Natural killer cell (primary cell): ENCODE measurements at regions not wholly inside any gene's neighbourhood (a gene's known extent, or its start where the extent isn't known, plus 50 kb on each side); places are given as distances from the start of the nearest gene placed in this dataset.

Source experiments
- ATAC-seq, 3 donors: fragments of 150-1000 bp in 2 of 3; fragments of 200-7000 bp in 1 of 3; cut with Tn5 transposase; 1 replicate in 1 of 3; 2 replicates in 2 of 3; pipeline ENCODE4 v1.10.0; 2021; ENCODE audit warnings: mild to moderate bottlenecking in 2 of 3, moderate library complexity in 2 of 3
- DNase-seq, 2 donors: peaks; one replicate each; pipeline versions ENCODE4 v3.0.0 to v3.0.0-alpha.2; 2013 to 2021; ENCODE audit warnings: mixed read lengths in 1 of 2
- H3K27ac ChIP-seq: one replicate; pipeline ENCODE4 v1.5.1; 2013; ENCODE audit warnings: mild to moderate bottlenecking, low read length
- H3K27me3 ChIP-seq: one replicate; pipeline ENCODE4 v1.6.1; 2013; ENCODE audit warnings: low read length; ENCODE audit not compliant: control insufficient read depth, insufficient read depth
- H3K36me3 ChIP-seq: one replicate; pipeline ENCODE4 v1.6.1; 2013; ENCODE audit warnings: low read length; ENCODE audit not compliant: control insufficient read depth, insufficient read depth
- H3K4me1 ChIP-seq: one replicate; pipeline ENCODE4 v1.6.1; 2013; ENCODE audit warnings: low read length; ENCODE audit not compliant: control insufficient read depth, insufficient read depth
- H3K4me3 ChIP-seq: one replicate; pipeline ENCODE4 v1.5.1; 2013; ENCODE audit warnings: low read length
- H3K9me3 ChIP-seq: one replicate; pipeline ENCODE4 v1.6.1; 2013; ENCODE audit warnings: low read length; ENCODE audit not compliant: control insufficient read depth, insufficient read depth
- H3K27ac Mint-ChIP-seq, 2 donors: one replicate each; pipeline ENCODE4 v1.8.0; 2022; ENCODE audit warnings: mild to moderate bottlenecking in 2 of 2, mixed read lengths in 2 of 2, moderate library complexity in 1 of 2
- H3K27me3 Mint-ChIP-seq, 2 donors: one replicate each; pipeline ENCODE4 v1.8.0; 2022; ENCODE audit warnings: low read depth in 2 of 2, mixed read lengths in 2 of 2
- H3K36me3 Mint-ChIP-seq: one replicate; pipeline ENCODE4 v1.8.0; 2022; ENCODE audit warnings: mixed read lengths
- H3K4me1 Mint-ChIP-seq, 2 donors: one replicate each; pipeline ENCODE4 v1.8.0; 2022; ENCODE audit warnings: mixed read lengths in 2 of 2
- H3K4me3 Mint-ChIP-seq: one replicate; pipeline ENCODE4 v1.8.0; 2022; ENCODE audit warnings: mild to moderate bottlenecking, moderate library complexity, mixed read lengths
- H3K9me3 Mint-ChIP-seq, 2 donors: one replicate each; pipeline ENCODE4 v1.8.0; 2022; ENCODE audit warnings: mixed read lengths in 2 of 2
- WGBS: methylation state at CpG from one replicate; pipeline ENCODE4 v1.1.7; 2013; ENCODE audit warnings: missing lambda C conversion rate; ENCODE audit not compliant: insufficient coverage; 5-methylcytosine and 5-hydroxymethylcytosine counted together
- intact Hi-C: fragments of 100-400 bp; cut with micrococcal nuclease; formaldehyde crosslinking; loops from one replicate; pipeline ENCODE4 v1.14.2; 2022
- TF ChIP-seq, protein P1 (sequence below): fragments of 200-600 bp; IDR thresholded peaks from one replicate; pipeline ENCODE4 v1.8.0; 2022; ENCODE audit warnings: antibody characterized with exemption

DNA sequence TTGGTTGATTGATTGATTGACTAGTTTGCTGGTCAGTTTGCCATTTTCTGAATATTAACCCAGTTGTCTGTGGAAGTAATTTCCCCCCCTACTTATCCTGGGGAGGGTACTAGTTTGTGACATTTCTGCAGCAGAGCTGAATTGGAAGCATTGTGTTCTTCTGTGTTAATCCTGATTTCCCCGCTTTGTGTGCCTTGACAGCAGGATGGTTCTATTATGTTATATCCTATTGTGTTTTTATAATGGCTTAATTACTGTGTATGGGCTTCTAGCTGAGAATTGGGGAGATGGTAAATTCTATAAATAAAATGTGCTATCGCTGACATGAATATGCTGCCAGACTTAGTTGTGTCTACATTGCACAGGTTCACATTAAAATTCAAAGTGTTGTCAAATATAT, 499.7 kb downstream of the COG6 start:
- Mint-ChIP-seq H3K4me3 (no peak overlapping the region), H3K36me3 (no peaks in the 10 kb centered on the region), H3K9me3 (no peaks in the 10 kb centered on the region), H3K27me3 (peaks cover 3 to 5% of the 10 kb centered on the region in 2 donors), H3K4me1 (no peaks in the 10 kb centered on the region), H3K27ac (no peak overlapping the region)
- DNase-seq (no peak), ATAC-seq (no peak)
- Histone ChIP-seq H3K9me3 (no peaks in the 10 kb centered on the region), H3K27me3 (no peaks in the 10 kb centered on the region), H3K27ac (no peak overlapping the region), H3K4me1 (no peaks in the 10 kb centered on the region), H3K4me3 (no peak overlapping the region), H3K36me3 (no peaks in the 10 kb centered on the region)
- 96% methylated on average over 2 of the region's 2 CpGs for WGBS
- TF ChIP-seq, protein P1, sequence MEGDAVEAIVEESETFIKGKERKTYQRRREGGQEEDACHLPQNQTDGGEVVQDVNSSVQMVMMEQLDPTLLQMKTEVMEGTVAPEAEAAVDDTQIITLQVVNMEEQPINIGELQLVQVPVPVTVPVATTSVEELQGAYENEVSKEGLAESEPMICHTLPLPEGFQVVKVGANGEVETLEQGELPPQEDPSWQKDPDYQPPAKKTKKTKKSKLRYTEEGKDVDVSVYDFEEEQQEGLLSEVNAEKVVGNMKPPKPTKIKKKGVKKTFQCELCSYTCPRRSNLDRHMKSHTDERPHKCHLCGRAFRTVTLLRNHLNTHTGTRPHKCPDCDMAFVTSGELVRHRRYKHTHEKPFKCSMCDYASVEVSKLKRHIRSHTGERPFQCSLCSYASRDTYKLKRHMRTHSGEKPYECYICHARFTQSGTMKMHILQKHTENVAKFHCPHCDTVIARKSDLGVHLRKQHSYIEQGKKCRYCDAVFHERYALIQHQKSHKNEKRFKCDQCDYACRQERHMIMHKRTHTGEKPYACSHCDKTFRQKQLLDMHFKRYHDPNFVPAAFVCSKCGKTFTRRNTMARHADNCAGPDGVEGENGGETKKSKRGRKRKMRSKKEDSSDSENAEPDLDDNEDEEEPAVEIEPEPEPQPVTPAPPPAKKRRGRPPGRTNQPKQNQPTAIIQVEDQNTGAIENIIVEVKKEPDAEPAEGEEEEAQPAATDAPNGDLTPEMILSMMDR, result no peak
- intact Hi-C loops, result no loop called here

- Mint-ChIP-seq H3K27me3 (peaks cover 3 to 5% of the 10 kb centered on the region in 2 donors), H3K4me1 (no peaks in the 10 kb centered on the region), H3K27ac (no peak overlapping the region), H3K4me3 (no peak overlapping the region), H3K36me3 (no peaks in the 10 kb centered on the region), H3K9me3 (no peaks in the 10 kb centered on the region)
- no peaks in the 10 kb centered on the region for H3K27me3 ChIP-seq
- no peak overlapping the region for H3K4me3 ChIP-seq
- WGBS, result 15% methylated on average over 1 of the region's 1 CpG
- DNase-seq (no peak), ATAC-seq (no peak)
- TF ChIP-seq, protein P1, result no peak
- no peaks in the 10 kb centered on the region for H3K36me3 ChIP-seq
- intact Hi-C loops, result no loop called here
- no peaks in the 10 kb centered on the region for H3K9me3 ChIP-seq
- H3K4me1 ChIP-seq, result no peaks in the 10 kb centered on the region
- H3K27ac ChIP-seq, result no peak overlapping the region
Observed at GRCh38 chr13:40158218-40158617, 502.8 kb downstream of the COG6 start.

- Histone ChIP-seq H3K36me3 (no peaks in the 10 kb centered on the region), H3K27ac (no peak overlapping the region), H3K9me3 (no peaks in the 10 kb centered on the region), H3K4me3 (no peak overlapping the region), H3K27me3 (no peaks in the 10 kb centered on the region), H3K4me1 (no peaks in the 10 kb centered on the region)
- DNase-seq, result no peak
- no peak overlapping the region for H3K4me3 Mint-ChIP-seq
- no peak overlapping the region for H3K27ac Mint-ChIP-seq
- H3K9me3 Mint-ChIP-seq, result no peaks in the 10 kb centered on the region
- H3K27me3 Mint-ChIP-seq, result peaks cover 3 to 5% of the 10 kb centered on the region in 2 donors
- TF ChIP-seq, protein P1, result no peak
- intact Hi-C loops, result no loop called here
- no peaks in the 10 kb centered on the region for H3K4me1 Mint-ChIP-seq
- H3K36me3 Mint-ChIP-seq, result no peaks in the 10 kb centered on the region
- WGBS, result 89% methylated on average over 3 of the region's 4 CpGs
- no peak for ATAC-seq
Observed at GRCh38 chr13:40158757-40159156, 503.3 kb downstream of the COG6 start.

DNA sequence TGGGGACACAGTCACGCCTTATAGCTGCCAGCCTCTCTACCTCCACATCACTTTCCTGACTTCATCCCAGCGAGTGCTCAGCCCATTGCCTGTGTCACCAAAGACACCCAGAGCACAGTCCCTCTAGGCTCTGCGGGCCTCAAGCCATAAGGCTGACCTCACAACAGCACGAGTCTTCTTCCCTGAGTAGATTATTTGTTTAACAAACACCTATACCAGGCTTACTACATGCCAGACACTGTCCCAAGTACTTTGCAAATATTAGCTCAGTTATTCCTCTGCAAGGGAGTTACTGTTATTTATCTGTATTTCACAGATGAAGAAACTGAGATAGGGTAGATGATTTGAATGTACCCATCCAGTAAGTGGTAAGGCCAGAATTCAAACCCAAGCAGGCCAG, 504.3 kb downstream of the COG6 start:
- no peak for ATAC-seq
- Mint-ChIP-seq H3K4me1 (no peaks in the 10 kb centered on the region), H3K9me3 (no peaks in the 10 kb centered on the region), H3K27ac (no peak overlapping the region), H3K36me3 (no peaks in the 10 kb centered on the region), H3K27me3 (peaks cover 3 to 5% of the 10 kb centered on the region in 2 donors), H3K4me3 (no peak overlapping the region)
- Histone ChIP-seq H3K27ac (no peak overlapping the region), H3K27me3 (no peaks in the 10 kb centered on the region), H3K9me3 (no peaks in the 10 kb centered on the region), H3K4me3 (no peak overlapping the region), H3K4me1 (no peaks in the 10 kb centered on the region), H3K36me3 (no peaks in the 10 kb centered on the region)
- intact Hi-C loops, result no loop called here
- TF ChIP-seq, protein P1, result no peak
- DNase-seq, result no peak
- 95% methylated on average over 4 of the region's 4 CpGs for WGBS
